ENCODE measurements at regions not wholly inside any gene's neighbourhood (a gene's known extent, or its start where the extent isn't known, plus 50 kb on each side); places are given as distances from the start of the nearest gene placed in this dataset.

DNA sequence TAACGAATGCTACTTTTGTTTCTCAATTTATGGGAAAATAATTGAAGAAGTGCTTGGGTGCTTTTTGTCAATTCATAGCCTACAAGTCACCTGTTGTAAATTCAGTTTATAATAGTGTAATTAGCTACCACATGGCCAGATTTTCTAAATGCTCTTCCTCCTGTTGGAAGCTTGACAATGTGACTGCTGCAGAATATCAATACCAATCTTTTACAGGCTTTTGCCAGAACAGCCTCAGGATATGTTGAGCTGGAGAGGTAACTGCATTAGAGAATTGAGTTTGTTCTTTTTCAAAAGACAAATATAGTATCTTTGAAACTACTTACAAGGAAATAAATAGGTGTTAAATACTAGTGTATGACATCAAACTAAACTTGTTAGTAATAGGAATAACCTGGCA is 277.8 kb downstream of the POU4F1 start:
- DNase-seq, result no peak

DNA sequence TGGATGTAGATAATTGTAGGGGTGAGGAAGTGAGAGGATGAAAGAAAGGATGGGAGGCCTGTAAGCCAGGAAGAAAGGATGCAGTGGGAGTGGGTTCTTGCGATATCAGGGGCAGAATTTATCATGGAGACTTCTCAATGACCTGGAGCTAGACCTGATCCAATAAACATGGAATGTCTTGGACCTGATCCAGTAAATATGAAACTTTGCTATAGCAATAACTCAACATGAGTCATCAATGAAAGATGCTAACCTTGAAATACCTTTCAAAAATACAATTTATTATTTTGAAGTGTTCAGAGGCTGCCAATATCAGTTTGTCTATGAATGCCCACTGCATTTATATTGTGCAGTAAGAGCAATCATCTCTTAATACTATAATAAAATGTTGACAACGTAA is 279.5 kb downstream of the POU4F1 start:
- no peak for DNase-seq

DNA sequence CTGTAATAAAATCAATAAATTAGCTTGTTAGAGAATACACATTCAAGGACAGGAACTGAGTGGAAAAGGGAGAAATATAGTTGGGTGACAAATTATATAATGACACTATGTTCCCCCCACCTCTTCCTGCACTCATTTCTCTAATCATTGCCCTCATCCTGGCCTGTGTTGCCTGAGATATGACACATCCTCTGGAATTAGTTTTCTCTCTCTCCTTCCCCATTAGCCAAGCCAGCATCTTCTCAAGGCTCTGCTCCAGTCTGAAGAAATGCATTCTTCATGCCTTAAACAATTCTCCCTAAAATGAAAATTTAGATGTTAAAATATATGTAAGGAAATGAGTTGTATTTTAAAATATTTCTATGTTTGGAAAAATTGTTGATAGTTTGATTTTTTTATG is 280.3 kb downstream of the POU4F1 start:
- no peak for DNase-seq

DNA sequence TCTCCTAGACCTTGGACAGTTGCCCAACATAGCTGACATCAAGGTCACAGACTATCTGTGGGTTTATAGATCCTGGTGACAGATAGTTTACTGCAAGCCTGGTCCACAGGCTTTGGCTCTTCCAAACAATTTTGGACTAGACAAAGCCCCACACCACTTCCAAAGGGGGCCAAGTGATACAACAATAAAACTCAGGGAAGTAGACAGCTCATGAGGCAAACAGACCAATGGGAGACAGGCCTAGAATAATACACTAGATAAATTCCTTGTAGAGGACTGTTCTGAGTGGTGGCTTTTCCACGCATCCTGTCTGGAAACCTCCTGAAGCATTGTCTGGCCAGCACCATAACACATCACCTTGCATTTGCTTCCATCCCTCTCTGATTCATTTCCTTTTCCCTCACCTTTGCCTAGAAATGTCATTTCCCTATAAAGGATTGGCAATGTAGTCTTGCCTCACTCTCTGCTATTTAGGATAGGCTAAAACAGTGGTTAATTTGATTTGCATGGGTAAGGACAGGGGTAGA is 284.2 kb downstream of the POU4F1 start:
- no peak for DNase-seq

DNA sequence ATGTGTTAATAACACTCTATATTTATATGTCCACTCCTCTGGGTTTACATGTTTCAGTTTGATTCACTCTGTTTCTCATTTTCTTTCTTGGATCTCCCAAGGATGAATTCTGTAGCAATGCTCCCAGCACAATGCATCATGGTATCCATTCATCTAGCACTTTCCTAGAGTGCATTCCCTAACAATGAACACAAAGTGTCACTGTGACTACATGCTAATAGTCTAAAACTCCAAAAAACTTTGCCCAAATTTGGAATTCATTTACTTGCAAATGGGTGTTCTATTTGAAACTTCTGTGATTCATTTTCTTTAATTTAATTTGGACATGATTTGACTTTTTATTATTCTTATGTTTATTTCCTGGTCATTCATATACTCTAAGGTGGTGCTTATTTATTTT is 286.3 kb downstream of the POU4F1 start:
- DNase-seq, result no peak

DNA sequence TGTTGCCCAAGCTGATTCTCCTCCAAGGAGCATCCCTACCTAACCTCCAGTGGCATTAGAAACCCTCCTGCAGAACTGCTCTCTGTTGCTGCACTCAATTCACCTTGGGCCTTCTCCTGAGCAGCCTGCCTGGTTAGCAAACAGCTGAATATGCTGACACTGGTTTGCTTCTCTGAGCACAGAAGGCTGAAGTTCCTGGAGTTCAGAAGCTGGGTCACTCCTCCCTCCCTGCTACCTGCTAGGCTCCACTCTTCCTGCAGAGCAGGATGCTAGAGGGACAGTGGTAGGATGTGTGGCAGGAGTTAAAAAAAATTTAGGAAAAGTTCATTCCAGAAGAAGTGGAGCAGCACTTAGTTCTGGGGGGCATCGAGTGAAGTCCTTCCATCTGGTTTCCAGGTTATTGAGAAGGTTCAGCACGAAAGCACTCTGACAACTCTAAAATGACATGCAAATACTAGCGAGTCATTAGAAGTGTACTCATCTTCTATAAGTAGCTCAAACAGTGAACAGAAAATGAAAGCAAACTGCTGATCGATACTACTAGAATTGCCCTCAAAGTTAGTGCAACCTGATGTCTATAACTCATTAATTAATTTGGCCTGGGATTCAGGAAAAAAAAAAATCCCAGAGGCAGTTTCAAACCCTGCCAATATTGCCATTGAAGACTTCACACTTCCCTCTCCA is 293.7 kb downstream of the POU4F1 start:
- no peak for DNase-seq

DNA sequence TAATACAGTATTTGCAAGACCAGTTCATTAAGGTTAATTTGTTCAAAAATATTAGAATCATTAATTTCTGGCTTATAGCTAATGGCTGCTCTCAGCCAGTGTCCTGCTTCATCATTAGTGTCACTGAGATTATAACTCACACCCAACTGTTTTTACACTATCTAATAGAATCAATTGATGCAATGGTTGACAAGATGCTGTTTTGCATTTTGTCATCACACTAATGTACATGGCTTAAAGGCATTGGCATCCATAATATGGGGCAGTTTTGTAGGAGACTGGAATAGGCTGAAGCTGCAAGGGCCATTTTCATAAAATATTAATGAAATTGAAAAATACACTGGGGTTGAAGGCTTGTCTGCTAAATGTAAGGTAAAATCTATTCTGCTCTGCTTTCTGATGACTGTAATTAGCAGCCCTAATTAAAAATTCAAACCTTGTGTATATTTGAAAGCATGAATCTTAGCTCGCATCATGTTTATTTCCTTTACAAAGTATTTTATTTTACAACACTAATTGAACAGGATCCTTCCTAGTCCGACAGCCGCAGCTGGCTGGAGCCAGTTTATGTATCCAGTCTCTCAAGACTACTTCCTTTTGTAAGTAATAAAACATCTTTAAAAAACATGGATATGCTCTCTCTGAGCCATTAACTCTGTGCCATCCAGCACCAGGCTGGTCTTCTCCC is 296.7 kb downstream of the POU4F1 start:
- no peak for DNase-seq

DNA sequence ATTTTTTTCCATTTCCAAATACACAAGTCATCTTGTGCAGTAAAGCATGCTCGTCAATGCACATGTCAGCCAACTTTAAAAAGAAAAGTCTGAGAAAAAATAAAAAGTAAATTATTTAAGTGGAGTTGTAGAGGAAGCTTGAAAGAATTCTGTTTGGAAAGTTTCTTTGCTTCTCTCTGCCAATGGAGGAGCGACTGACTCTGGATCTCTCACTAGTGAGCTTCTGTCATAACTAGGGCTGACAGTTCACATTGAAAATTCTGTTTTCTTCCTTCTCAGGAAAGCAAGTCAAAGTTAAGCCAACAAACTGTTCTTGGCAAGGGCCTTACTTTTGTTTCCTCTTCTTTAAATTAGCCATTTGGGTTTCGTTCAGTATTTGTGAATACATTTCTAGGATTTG is 298.2 kb downstream of the POU4F1 start:
- no peak for DNase-seq

DNA sequence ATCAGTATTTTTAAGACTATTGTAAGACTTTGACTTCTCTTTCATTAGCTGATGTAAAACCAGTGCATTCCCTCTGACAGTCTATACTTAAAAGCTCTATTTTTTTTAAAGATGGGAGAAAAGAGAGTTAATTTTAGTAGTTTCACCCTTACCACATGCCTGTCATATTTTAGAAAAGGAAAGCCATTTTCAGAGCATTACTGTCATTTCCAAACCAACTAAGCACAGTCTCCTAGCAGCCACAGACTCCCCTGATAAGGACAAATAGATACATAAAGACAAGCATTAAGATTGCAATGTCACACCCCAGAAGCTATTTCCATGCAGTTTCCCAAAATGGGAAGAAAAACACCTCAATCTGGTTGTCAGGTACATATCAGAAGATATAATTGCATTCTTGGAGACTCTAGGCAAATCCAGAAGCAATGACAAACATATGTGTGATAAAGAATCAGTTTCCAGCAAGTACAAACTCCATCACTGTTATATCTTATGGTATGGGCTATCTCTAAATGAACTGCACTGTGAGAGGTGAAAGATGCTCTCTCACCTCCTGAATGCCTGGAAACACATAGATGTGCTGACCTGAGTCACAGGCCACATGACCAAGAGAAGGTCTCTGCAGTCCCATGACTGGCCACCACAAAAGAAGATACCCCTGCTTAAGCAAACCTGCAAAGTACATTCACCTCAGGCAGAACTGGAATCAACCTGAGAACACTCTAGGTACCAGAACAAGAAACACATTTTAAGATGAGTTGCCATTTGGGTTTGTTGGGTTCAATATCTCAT is 303.3 kb downstream of the POU4F1 start:
- no peak for DNase-seq

DNA sequence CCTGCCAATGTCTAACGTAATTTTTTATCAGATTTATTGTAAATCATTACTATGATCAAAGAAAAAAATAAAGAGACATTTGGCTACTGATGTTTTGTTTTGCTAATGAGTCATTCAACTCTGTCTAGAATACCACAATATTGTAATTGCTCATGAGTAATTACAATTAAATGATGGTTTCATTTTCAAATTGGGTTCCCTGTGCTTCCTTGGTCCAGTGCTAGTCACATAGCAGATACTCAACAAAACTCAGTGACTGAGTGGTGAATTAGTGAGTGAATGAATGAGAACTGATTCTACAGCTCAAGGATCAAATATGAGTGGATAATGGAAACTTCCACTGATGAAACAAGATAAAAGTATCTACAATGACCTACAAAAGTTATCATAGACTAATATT is 304.7 kb downstream of the POU4F1 start:
- DNase-seq, result no peak

DNA sequence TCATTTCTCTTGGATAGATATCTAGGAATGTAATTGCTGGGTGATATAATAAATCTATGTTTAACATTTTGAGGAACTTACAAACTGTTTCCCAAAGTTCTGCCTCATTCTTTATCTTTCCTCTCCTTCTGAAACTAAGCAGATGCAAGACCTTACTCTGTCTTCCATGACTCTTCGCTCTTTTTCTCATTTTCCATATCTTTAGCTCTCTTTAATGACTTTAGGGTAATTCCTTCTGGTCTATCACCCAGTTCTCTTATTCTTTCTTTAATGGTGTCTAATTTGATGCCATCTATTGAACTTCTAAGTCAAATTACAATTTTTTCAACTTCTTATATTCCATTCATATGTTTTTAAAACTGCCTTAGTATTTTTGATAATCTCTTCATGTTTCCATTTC is 316.6 kb downstream of the POU4F1 start:
- no peak for DNase-seq

DNA sequence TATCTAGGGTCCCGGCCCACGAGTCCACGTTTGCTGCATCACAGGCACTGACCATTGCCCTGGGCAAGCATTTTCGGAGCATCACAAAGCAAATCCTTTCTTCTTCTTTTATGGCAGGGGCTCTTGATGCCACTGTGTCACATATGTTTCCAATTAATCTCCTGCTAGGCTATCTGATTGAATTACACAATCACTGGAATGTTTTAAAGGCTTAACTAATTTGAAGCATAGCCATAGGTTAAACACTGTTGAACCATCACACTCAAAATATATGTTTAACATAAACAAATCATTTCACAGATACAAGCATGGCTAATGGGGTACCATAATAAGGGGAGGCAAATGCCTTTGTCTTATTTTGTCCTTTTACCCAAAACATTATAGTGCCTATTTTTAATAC is 338.3 kb downstream of the POU4F1 start:
- no peak for DNase-seq

DNA sequence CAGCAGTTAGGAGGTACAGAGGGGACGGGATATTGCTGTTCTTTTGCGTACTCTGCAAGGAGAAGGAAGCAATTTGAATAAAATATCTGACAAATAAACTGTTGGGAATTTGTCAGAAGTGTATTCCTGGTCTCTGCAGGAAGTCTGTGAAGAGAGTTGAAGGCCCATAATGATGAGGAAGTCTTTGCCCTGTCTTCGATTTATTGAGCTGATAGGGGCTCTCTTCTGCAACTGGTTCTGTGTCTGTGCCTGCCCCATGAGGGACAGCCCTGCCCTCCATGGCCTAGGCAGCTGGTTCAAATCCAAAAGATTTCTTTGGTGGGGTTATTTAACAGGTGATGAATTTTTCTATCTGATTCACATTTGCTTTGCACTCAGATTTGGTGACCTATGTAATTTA is 339.7 kb upstream of the EDNRB start:
- DNase-seq, result no peak

DNA sequence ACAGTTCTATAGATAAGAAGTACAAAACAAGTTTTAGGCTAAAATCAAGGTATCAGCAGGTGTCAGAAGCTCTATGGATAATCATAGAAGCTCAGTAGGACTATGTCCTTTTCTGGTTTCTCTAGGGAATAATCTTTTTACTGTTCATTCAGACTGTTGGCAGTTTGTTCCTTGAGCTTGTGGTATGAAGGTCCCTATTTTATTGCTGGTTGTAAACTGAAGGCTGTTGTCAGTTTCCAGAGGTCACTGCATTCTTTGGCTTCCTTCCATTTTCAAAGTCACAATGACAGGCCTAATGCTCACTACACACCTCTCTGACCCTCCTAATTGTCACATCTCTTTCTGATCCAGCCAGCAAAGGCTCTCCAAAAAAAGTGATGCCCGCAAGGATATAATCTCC is 337.9 kb upstream of the EDNRB start:
- DNase-seq, result no peak

DNA sequence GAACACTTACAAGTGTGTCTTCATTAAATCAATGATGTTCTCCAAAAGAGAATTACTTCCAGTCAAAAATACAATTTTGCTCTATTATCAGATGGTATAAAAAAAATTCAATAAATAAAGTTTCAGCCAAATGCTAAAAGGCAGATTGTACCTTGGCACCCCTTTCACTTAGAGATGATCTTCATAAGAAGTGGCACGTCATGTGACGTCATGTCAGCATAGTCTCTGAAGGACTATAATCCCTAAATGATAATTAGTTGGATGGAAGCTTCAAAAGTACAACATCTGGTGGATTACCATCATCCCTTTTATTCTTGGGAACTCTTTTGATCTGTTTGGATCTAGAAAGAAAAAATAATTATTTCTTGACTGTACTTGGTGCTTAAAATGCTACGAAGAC is 335.5 kb upstream of the EDNRB start:
- DNase-seq, result no peak

DNA sequence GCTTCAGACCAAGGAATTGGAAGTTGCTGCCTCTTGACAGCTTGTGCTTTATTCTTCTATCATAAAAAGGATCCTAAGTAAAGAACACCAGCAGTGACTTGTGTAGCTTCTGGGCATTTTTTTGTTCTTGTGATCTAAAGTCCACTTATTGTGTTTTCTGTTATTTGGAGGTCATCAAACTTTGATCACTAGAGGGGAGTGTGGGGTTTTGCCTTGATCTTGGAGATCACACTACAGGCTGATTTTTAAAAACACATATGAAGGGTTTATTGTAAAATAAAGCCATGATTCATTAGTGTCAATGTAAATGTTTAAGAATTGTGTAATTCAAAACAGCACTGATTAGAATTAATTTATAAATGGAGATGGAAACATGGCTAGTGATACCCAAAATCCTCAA is 328.7 kb upstream of the EDNRB start:
- DNase-seq, result no peak

DNA sequence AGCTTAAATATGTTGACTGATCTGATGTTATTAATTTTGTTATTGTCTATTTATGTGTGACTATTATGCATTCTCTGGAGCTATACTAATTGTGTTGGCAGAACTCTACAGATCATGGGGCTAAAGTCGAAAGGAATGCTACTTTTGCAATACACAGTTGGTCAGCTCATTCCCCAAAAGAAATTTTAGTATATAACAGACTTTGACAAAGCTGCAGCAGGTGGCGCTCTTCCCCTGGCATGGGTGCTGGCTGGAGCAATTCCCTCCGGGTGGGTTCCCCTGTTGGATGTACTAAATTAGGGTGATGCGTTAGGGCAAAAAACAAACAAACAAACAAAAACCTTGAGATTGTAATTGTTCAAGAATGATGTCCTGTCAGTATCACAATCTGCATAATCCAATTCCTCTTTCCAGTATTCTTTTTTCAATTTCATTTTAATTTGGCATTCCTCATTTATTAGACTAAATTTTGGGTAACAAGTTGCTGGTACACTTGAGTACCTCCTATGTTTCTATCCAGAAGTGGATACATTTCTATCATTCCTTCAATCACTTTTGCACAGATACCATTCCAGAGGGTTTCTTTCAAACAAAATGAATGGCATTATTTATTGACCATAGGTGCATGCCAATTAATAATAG is 322.8 kb upstream of the EDNRB start:
- DNase-seq, result no peak

DNA sequence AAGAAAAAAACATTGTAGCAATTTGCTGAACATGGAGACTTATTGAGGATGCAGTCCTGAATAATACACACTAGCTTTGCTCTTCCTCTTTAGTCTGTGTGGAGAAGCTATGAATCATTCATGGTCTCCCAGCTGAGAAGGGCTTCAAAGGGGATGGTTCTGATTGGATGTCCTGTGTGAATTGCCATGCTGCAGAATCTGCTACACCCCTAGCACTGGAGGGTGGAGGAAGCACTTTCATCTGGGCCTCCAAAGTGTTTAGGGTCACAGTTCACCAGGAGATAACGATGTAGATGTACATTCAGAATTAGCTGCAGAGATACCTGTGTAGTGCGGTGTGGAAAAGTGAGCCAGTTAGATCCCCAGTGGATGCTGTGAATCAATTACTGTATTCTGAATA is 321.1 kb upstream of the EDNRB start:
- DNase-seq, result no peak

DNA sequence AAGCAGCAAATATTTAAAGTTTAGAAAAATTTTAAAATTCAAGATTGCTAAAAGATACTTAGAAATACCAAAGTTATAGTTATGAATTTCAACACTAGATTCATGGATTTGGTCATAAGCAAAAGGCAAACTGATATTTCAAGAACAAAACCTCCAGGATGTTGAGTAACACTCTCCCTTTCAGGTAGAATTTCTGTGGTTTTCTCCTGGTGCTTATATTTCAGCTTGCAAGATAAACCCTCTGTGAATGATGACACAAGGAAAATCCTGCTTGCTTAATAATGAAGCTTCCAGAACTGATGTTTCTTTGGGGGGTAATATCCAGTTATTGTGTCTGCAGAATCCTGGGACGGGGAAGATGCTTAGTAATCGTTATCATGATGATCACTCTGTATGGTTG is 320.3 kb upstream of the EDNRB start:
- no peak for DNase-seq

DNA sequence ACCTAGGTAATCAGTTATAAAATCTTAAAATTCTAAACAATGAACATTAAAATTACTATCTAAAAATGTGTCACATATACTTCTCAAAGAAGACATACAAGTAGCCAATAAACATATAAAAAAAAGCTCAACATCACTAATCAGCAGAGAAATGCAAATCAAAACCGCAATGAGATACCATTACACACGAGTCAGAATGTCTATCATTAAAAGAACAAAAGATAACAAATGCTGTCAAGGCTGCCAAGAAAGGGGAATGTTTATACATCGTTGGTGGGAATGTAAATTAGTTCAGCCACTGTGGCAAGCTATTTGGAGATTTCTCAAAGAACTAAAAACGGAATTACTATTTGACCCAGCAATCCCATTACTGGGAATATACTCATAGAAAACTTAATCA is 310.3 kb upstream of the EDNRB start:
- no peak for DNase-seq

DNA sequence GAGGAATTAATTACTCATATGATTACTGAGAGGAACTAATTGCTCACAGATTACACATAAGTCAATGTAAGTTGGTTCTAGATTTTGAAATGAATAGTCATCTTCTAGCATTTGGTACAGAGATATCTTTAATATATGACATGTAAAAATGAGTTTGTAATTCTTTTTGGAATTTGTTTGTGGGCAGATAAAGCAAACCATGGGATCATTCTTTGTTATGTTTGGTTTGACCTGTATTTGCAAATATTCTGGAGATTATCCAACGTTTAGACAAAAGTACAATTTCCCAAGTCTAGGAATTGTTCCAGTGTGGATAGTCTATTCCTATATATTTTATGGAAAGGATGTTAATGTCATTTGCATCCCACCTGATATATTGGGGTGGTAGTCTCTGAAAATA is 309.6 kb upstream of the EDNRB start:
- no peak for DNase-seq

DNA sequence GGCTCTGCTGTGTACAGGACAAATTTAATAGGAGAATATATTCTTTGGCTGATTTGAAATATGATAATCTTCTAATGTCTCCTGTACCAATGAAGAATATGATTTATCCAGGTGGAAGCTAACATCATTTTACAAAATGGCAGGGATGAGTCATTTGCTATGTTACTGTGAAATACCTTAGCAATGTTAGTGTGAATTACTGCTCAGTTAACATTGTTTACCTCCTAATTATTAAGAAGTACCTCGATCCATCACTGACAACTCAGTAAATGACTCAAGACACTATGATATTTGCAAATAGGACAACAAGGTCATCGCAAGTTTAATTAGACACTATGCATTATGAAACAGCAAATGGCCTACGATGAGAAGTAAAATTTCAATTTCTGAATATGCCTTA is 309.1 kb upstream of the EDNRB start:
- no peak for DNase-seq

DNA sequence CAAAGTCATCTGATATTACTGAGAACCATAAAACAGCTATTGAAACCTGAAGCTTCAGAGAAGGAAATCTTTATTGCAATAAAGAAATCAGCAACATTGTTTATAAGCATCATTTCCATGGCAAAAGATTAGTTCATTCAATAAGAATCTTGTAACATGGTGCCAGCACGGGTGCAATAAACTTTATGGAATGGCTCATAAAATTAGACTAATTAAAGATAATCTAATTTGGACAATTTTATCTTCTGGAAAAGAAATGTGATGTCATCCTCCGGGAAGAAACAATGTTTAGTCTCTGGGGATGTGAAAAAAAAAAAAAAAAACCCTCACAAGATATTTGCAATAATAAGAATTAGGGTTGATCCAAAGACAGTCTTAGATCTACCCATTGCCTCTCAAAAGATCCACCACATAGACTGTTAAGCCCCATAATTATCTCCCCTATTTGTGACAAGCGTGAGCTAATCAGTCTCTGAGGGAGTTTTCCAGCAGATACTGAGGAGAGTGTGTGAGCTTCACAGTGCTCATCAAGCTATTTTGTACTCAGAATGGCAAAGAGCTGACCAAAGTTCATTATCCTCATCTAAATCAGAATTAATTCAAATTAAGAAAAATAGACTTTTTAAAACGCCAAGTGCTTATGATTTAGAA is 297.0 kb upstream of the EDNRB start:
- DNase-seq, result no peak

Data from activated CD4-positive, alpha-beta T cell treated with anti-CD3 and anti-CD28 coated beads for 1 hour (primary cell).